ENCODE measurements at regions not wholly inside any gene's neighbourhood (a gene's known extent, or its start where the extent isn't known, plus 50 kb on each side); places are given as distances from the start of the nearest gene placed in this dataset.

DNA sequence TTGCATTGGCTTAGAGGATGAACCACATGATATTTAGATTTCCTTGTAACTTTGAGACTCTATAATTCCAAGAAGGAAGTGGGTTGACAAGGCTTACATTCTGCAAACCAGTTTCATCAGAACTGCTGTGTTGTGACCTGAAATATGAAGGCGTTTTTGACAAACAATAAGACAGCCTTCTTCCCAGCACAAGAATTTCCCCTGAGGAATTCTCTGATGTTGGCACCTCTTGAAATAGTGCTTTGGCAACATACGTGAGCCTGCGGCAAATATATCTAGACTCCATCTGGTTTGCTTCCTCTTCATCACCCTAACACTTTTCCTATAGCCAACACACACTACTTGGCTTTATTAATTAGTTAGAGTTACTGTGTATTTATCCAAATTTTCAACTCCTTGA lies 585.5 kb upstream of the SOX9 start:
- TF ChIP-seq, protein P1, sequence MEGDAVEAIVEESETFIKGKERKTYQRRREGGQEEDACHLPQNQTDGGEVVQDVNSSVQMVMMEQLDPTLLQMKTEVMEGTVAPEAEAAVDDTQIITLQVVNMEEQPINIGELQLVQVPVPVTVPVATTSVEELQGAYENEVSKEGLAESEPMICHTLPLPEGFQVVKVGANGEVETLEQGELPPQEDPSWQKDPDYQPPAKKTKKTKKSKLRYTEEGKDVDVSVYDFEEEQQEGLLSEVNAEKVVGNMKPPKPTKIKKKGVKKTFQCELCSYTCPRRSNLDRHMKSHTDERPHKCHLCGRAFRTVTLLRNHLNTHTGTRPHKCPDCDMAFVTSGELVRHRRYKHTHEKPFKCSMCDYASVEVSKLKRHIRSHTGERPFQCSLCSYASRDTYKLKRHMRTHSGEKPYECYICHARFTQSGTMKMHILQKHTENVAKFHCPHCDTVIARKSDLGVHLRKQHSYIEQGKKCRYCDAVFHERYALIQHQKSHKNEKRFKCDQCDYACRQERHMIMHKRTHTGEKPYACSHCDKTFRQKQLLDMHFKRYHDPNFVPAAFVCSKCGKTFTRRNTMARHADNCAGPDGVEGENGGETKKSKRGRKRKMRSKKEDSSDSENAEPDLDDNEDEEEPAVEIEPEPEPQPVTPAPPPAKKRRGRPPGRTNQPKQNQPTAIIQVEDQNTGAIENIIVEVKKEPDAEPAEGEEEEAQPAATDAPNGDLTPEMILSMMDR (IDR thresholded peaks at IDR 0.05; ENCODE audit: insufficient read depth, low read length, poor library complexity, severe bottlenecking), result no peak
- TF ChIP-seq EZH2phosphoT487 (conservative IDR thresholded peaks at IDR 0.05; ENCODE audit: low read length), result no peak
